KMS-11 (cell line): ENCODE measurements at regions not wholly inside any gene's neighbourhood (a gene's known extent, or its start where the extent isn't known, plus 50 kb on each side); places are given as distances from the start of the nearest gene placed in this dataset.

Experiments
- H2AFZ ChIP-seq: fragments of 200-600 bp; sonication (generic); 2 replicates; pipeline ENCODE4 v1.6.1; 2016; ENCODE audit warnings: antibody characterized with exemption, mixed run types, low read depth
- H3K27ac ChIP-seq: fragments of 200-600 bp; sonication (generic); 2 replicates; pipeline ENCODE4 v1.6.1; 2016; ENCODE audit warnings: mild to moderate bottlenecking, mixed run types
- H3K27me3 ChIP-seq: fragments of 200-600 bp; sonication (generic); 2 replicates; pipeline ENCODE4 v1.6.1; 2017; ENCODE audit warnings: mild to moderate bottlenecking, low read depth, mixed run types, moderate library complexity; ENCODE audit not compliant: insufficient read depth
- H3K36me3 ChIP-seq: fragments of 200-600 bp; sonication (generic); 2 replicates; pipeline ENCODE4 v1.6.1; 2017; ENCODE audit warnings: mild to moderate bottlenecking, mixed run types; ENCODE audit not compliant: insufficient read depth
- H3K4me1 ChIP-seq: fragments of 200-600 bp; sonication (generic); 2 replicates; pipeline ENCODE4 v1.6.1; 2016; ENCODE audit warnings: mild to moderate bottlenecking, low read depth, mixed run types; ENCODE audit not compliant: poor library complexity, severe bottlenecking
- H3K4me2 ChIP-seq: fragments of 200-600 bp; sonication (generic); 2 replicates; pipeline ENCODE4 v1.7.0; 2016; ENCODE audit warnings: mild to moderate bottlenecking, mixed run types
- H3K4me3 ChIP-seq: fragments of 200-600 bp; sonication (generic); IDR thresholded peaks from 2 replicates; pipeline ENCODE4 v1.6.1; 2017; ENCODE audit warnings: low read depth, low read length, mixed read lengths; ENCODE audit not compliant: insufficient read depth
- H3K79me2 ChIP-seq: fragments of 200-600 bp; sonication (generic); 2 replicates; pipeline ENCODE4 v1.6.1; 2016; ENCODE audit warnings: low read depth, mixed run types; ENCODE audit not compliant: insufficient read depth
- H3K9ac ChIP-seq: fragments of 200-600 bp; sonication (generic); 2 replicates; pipeline ENCODE4 v1.6.1; 2016; ENCODE audit warnings: mild to moderate bottlenecking, mixed run types
- H4K20me1 ChIP-seq: fragments of 200-600 bp; sonication (generic); 2 replicates; pipeline ENCODE4 v1.6.1; 2016; ENCODE audit warnings: mild to moderate bottlenecking, mixed run types; ENCODE audit not compliant: insufficient read depth
- CTCF ChIP-seq: fragments of 200-600 bp; sonication (generic); conservative IDR thresholded peaks from 2 replicates; pipeline ENCODE4 v1.6.1; 2017; ENCODE audit warnings: low read depth, mild to moderate bottlenecking, antibody characterized with exemption, low read length, moderate library complexity, mixed read lengths

- no peak overlapping the region for H3K9ac ChIP-seq
- no peak overlapping the region for H3K4me3 ChIP-seq
- TF ChIP-seq CTCF, result no peak
- no peaks in the 10 kb centered on the region for H3K4me1 ChIP-seq
- no peak overlapping the region for H3K4me2 ChIP-seq
- H3K36me3 ChIP-seq, result no peaks in the 10 kb centered on the region
- no peak overlapping the region for H3K27ac ChIP-seq
- no peaks in the 10 kb centered on the region for H4K20me1 ChIP-seq
- no peaks in the 10 kb centered on the region for H3K27me3 ChIP-seq
- no peaks in the 10 kb centered on the region for H3K79me2 ChIP-seq
- H2AFZ ChIP-seq, result no peak overlapping the region
Observed at GRCh38 chr1:208597571-208597970, 353.4 kb upstream of the PLXNA2 start.

DNA sequence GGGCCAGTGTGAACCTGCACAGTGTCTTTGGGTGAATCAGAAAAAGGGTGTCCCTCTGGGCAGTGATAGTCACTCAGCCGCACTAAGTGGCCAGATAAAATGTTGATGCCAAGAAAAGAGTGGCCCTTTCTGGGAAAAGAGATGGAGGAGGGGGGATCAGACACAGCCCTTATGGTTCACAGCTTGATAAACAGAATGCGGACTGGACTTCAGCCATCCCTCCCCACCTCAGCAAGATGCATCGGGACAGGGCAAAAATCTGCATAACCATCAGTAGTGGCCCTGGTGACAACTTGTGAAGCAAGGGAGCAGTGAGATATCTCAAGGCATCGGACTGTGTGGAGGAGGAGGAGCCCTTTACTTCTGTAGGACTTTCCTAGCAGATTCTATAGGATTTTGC lies 353.8 kb upstream of the PLXNA2 start:
- Histone ChIP-seq H4K20me1 (no peaks in the 10 kb centered on the region), H3K4me3 (no peak overlapping the region), H3K9ac (no peak overlapping the region), H3K4me1 (no peaks in the 10 kb centered on the region), H3K27me3 (no peaks in the 10 kb centered on the region), H3K79me2 (no peaks in the 10 kb centered on the region), H3K36me3 (no peaks in the 10 kb centered on the region), H3K4me2 (no peak overlapping the region), H2AFZ (no peak overlapping the region), H3K27ac (no peak overlapping the region)
- TF ChIP-seq CTCF, result no peak

DNA sequence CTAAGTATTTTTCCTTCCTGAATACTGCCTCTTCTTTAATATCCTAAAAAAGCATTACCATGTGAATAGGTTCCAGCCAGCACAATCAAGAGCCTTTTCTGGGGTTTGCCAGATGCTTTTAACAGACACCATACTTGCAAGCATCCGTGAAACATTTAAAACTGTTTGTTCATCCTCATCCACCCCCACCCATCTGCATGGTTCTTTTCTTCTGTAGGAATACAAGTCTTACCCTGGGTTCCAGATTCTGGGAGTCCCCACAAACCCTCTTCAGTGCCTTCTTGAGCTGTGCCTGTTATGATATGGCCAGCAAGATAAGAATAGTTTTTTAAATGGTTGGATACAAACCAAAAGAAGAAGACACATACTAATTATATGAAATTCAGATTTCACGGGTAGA lies 354.9 kb upstream of the PLXNA2 start:
- H3K36me3 ChIP-seq, result no peaks in the 10 kb centered on the region
- H3K4me3 ChIP-seq, result no peak overlapping the region
- TF ChIP-seq CTCF, result no peak
- no peaks in the 10 kb centered on the region for H4K20me1 ChIP-seq
- no peaks in the 10 kb centered on the region for H3K27me3 ChIP-seq
- H2AFZ ChIP-seq, result no peak overlapping the region
- no peaks in the 10 kb centered on the region for H3K4me1 ChIP-seq
- no peak overlapping the region for H3K27ac ChIP-seq
- no peak overlapping the region for H3K9ac ChIP-seq
- no peaks in the 10 kb centered on the region for H3K79me2 ChIP-seq
- no peak overlapping the region for H3K4me2 ChIP-seq

DNA sequence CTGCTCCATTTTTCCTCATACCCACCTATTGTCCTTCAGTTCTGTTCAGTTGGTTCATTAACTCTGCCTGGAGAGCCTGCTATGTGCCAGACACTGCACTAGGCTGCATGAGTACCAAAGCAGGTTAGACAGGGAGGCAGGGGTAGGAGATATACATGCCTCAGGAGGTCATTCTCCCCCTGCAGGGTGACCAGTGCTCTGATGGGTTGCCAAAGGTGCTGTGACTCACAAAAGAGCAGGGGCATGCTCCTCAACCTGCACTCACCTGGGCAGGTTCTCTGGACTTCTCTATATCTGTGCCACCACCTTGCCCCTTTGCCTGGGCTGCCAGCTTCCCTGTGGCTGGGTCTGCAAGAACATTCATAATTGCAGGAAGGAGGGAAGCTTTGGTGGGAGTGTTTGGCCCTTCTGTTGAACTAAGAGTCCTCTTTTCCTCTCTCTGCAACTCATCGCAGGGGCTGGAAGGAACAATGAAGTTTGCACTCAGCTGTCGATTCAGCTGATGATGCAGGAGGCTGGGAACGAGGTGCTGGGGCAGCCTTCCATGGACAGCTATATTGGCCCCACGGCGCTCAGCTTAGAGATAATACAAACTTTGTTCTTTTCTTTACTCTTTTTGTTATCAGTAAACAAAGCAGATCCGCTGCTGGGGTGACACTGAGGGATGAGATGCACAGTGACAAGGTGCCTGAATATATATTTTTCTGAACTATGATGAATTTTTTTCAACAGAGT lies 356.4 kb upstream of the PLXNA2 start:
- Histone ChIP-seq H3K27me3 (no peaks in the 10 kb centered on the region), H3K27ac (no peak overlapping the region), H3K36me3 (no peaks in the 10 kb centered on the region), H4K20me1 (no peaks in the 10 kb centered on the region), H3K9ac (no peak overlapping the region), H3K4me1 (no peaks in the 10 kb centered on the region), H2AFZ (no peak overlapping the region), H3K4me2 (no peak overlapping the region), H3K4me3 (no peak overlapping the region), H3K79me2 (no peaks in the 10 kb centered on the region)
- TF ChIP-seq CTCF, result no peak
